Kidney (tissue), 13 donors: ENCODE measurements at regions not wholly inside any gene's neighbourhood (a gene's known extent, or its start where the extent isn't known, plus 50 kb on each side); places are given as distances from the start of the nearest gene placed in this dataset.

Experiments used
- DNase-seq, 5 donors: peaks; one replicate each; pipeline ENCODE4 v3.0.0-alpha.2; 2013 to 2020
- FAIRE-seq: peaks from 2 replicates; lab custom pipeline; 2012; peaks lifted over from hg19 to GRCh38; lab: Jason Lieb, UNC
- H3K27ac ChIP-seq, 2 donors: one replicate each; pipeline ENCODE4 v1.7.0; 2013; ENCODE audit warnings: low read depth in 2 of 2, low read length in 2 of 2, inconsistent platforms in 1 of 2
- H3K27me3 ChIP-seq: one replicate; pipeline ENCODE4 v1.7.1; 2013; ENCODE audit warnings: low read length, inconsistent platforms; ENCODE audit not compliant: control insufficient read depth, insufficient read depth
- H3K36me3 ChIP-seq, 3 donors: one replicate each; pipeline versions ENCODE4 v1.7.0 to v1.7.1; 2013; ENCODE audit warnings: low read length in 3 of 3, control low read depth in 1 of 3, inconsistent platforms in 1 of 3; ENCODE audit not compliant: insufficient read depth in 3 of 3, control insufficient read depth in 2 of 3
- H3K4me1 ChIP-seq, 3 donors: one replicate each; pipeline versions ENCODE4 v1.7.0 to v1.7.1; 2013; ENCODE audit warnings: low read length in 3 of 3, inconsistent platforms in 1 of 3, low read depth in 1 of 3; ENCODE audit not compliant: control insufficient read depth in 2 of 3, insufficient read depth in 2 of 3
- H3K4me3 ChIP-seq, 3 donors: one replicate each; pipeline versions ENCODE4 v1.7.0 to v1.8.1; 2013; ENCODE audit warnings: low read length in 3 of 3, control low read depth in 1 of 3, inconsistent platforms in 1 of 3
- H3K9ac ChIP-seq, 3 donors: one replicate each; pipeline versions ENCODE4 v1.7.0 to v1.7.1; 2013; ENCODE audit warnings: low read length in 3 of 3, control low read depth in 1 of 3, inconsistent platforms in 1 of 3
- H3K9me3 ChIP-seq, 3 donors: one replicate each; pipeline versions ENCODE4 v1.7.0 to v1.7.1; 2013; ENCODE audit warnings: low read length in 3 of 3, control low read depth in 1 of 3, inconsistent platforms in 1 of 3; ENCODE audit not compliant: control insufficient read depth in 2 of 3, insufficient read depth in 1 of 3
- CTCF ChIP-seq: IDR thresholded peaks from 3 replicates; pipeline ENCODE4 v1.5.1; 2012; ENCODE audit warnings: mild to moderate bottlenecking, moderate library complexity, borderline replicate concordance; ENCODE audit not compliant: insufficient read depth; ENCODE audit errors: extremely low read depth
- intact Hi-C: fragments of 100-400 bp; cut with DNase I; formaldehyde crosslinking; loops from one replicate; pipeline ENCODE4 v1.11.1; 2022
- donor health status: control.
- donor health status: control.
- donor health status: control.
- donor health status: control.
- donor health status: control.
- donor health status: DM: yes; HTN: yes; CAD: no.
- donor health status: Normal renal cell carcinoma (clear cell type).

- no peak for DNase-seq
- Histone ChIP-seq H3K9me3 (no peaks in the 10 kb centered on the region), H3K36me3 (no peaks in the 10 kb centered on the region), H3K4me3 (no peak overlapping the region), H3K9ac (no peak overlapping the region), H3K27ac (no peak overlapping the region), H3K4me1 (no peaks in the 10 kb centered on the region), H3K27me3 (no peaks in the 10 kb centered on the region)
- intact Hi-C loops: no loop called here
- no peak for FAIRE-seq
- no peak for TF ChIP-seq CTCF
Measured at GRCh38 chr10:118805146-118805545, 50.4 kb upstream of the CACUL1 start.

GRCh38 chr10:118807512-118808305 is 52.9 kb upstream of the CACUL1 start:
- Histone ChIP-seq H3K36me3 (no peaks in the 10 kb centered on the region), H3K27ac (no peak overlapping the region), H3K9ac (no peak overlapping the region), H3K9me3 (no peaks in the 10 kb centered on the region), H3K4me1 (no peaks in the 10 kb centered on the region), H3K27me3 (no peaks in the 10 kb centered on the region), H3K4me3 (no peak overlapping the region)
- TF ChIP-seq CTCF: no peak
- FAIRE-seq (no peak), DNase-seq (no peak)
- intact Hi-C loops: no loop called here

- H3K9me3 ChIP-seq: no peaks in the 10 kb centered on the region
- no peaks in the 10 kb centered on the region for H3K4me1 ChIP-seq
- FAIRE-seq: no peak
- H3K36me3 ChIP-seq: no peaks in the 10 kb centered on the region
- no peaks in the 10 kb centered on the region for H3K27me3 ChIP-seq
- no peak overlapping the region for H3K4me3 ChIP-seq
- no peak overlapping the region for H3K27ac ChIP-seq
- DNase-seq: peak in 4 of 5 donors; percentile 51 to 71 (median 60)
- intact Hi-C loops: no loop called here
- no peak overlapping the region for H3K9ac ChIP-seq
- no peak for TF ChIP-seq CTCF
Measured at GRCh38 chr10:118808601-118809356, 54.0 kb upstream of the CACUL1 start.
